ENCODE measurements at regions not wholly inside any gene's neighbourhood (a gene's known extent, or its start where the extent isn't known, plus 50 kb on each side); places are given as distances from the start of the nearest gene placed in this dataset.

DNA sequence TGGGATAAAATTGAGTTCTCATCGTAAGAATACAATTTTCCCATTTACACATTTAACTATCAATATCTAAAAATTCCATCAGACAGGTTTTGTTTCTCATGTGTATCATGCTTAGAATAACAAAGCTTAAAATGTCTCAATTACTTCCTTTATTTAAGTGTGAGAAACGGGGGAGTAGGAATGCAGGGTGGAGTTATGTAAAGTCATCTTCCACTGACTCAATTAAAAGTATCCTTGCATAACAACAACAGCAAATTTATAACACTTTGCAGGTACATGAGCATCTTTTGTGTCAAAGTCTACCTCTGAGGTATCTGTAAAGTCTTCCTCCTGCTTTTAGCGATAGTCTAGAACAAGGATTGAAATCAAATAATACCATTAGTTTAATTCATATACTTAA is 327.1 kb downstream of the EPHA4 start:
- TF ChIP-seq CTCF (IDR thresholded peaks at IDR 0.05; ENCODE audit: poor library complexity) (no peak), EZH2 (IDR thresholded peaks at IDR 0.05; ENCODE audit: borderline replicate concordance) (no peak)

Data from hepatocyte (in vitro differentiated cells).